ENCODE measurements at regions not wholly inside any gene's neighbourhood (a gene's known extent, or its start where the extent isn't known, plus 50 kb on each side); places are given as distances from the start of the nearest gene placed in this dataset.

DNA sequence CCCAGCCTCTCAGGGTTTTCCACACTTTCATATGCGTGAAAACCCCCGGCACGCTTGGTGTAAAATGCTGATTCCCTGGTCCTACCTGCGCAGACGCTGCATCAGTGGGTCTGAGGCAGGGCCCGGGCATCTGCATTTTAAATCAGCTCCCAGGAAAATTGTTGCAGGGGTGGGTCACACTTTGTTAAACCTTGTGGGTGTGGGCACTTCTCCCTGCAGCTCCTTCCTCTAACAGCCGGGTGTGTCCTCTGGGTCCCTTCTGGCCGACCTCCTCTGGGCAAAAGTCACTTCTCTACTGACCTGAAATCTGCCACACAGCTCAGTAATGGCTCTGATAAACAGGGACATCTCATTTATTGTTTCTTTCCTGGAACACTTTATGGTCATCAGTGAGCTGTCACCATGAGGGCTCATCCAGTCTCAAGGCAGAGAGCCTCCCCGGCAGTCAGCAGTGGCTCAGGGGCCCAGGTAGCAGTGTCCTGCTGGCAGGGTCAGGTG is 52.8 kb upstream of the TMPRSS2 start:
- ATAC-seq (ENCODE audit: low FRiP score) (no peak), DNase-seq (ENCODE audit: low spot score) (no peak)
- TF ChIP-seq, protein P1, sequence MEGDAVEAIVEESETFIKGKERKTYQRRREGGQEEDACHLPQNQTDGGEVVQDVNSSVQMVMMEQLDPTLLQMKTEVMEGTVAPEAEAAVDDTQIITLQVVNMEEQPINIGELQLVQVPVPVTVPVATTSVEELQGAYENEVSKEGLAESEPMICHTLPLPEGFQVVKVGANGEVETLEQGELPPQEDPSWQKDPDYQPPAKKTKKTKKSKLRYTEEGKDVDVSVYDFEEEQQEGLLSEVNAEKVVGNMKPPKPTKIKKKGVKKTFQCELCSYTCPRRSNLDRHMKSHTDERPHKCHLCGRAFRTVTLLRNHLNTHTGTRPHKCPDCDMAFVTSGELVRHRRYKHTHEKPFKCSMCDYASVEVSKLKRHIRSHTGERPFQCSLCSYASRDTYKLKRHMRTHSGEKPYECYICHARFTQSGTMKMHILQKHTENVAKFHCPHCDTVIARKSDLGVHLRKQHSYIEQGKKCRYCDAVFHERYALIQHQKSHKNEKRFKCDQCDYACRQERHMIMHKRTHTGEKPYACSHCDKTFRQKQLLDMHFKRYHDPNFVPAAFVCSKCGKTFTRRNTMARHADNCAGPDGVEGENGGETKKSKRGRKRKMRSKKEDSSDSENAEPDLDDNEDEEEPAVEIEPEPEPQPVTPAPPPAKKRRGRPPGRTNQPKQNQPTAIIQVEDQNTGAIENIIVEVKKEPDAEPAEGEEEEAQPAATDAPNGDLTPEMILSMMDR (IDR thresholded peaks at IDR 0.05), result no peak

DNA sequence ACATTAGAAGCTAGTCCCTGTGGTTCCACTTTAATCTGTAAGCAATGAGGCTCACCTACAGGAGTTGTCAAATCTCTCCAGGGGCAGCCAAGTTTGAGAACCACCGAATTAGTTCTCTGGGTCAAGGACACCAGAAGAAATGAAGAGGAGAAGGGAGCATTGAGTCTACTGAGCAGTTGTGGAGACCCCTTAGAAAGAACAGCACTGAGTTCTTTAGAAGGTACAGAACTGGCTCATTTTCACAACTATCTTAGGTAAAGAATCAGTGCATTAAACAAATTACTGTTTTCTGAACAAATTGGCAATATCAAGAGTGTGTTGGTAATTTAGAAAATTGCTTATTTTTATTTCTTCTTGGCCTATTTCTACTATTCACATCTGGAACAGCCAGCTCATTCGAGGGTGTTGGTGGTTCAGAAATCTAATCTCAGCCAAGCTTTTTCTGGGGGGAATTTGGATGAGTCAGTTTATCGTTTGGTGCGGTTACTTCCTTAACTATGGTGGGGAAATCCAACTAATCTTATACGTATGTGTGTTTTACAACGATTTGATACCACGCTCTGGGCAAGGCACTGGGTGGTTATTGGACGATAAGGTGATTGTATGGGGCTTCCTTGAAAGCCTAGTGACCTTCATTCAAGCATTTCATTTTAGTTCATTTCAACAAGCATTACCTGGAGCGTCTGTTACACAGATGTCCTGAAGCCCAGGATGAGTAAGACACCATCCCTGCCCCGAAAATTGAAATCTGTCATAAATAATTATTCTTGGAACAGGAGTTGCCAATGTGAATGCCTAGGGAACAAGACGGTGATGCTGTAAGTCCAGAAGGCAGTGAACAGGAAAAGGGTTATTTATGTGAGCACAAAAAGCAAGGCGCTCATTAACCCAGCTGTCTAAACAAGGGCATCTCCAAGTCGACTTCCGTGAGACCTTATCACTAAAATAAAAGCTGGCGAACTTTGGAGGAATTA is 52.0 kb upstream of the TMPRSS2 start:
- TF ChIP-seq, protein P1 (IDR thresholded peaks at IDR 0.05), result no peak
- DNase-seq (ENCODE audit: low spot score), result no peak
- ATAC-seq (ENCODE audit: low FRiP score), result no peak

DNA sequence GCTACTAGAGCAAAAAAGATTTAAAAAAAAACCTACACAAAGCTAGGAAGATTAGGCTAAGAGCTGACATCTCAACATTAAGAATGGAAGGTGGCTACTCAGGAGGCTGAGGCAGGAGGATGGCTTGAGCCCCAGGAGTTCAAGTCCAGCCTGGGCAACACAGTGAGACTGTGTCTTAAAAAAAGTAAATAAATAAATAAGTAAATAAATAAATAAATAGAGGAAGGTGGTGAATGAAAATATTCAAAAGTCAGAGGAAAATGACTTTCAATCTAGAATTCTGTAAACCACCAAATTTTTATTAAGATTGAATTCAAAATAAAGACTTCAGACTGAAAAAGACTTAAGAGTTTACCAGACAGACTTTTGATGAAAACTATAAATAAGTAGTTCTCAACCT is 50.9 kb upstream of the TMPRSS2 start:
- DNase-seq (ENCODE audit: low spot score), result no peak
- TF ChIP-seq, protein P1 (IDR thresholded peaks at IDR 0.05), result no peak
- ATAC-seq (ENCODE audit: low FRiP score), result no peak

DNA sequence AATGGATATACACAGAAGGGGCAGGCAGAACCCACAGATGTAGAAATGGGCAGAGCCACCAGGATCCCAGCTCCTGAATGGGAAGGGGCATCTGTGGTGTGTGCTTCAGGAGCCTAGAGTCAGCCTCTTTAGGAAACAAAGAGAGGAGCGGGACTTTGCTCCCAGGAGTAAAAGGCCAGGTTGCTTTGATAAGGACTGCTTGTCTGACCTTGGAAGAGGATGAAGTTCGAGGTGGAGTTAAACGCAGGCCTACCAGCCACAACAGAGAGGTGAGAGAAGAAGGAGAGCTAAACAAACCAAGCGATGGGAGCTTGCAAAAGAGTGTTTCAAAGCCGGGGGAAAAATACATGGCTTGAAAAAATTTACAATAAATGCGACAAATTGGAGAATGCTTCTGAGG is 49.9 kb upstream of the TMPRSS2 start:
- DNase-seq (ENCODE audit: low spot score) (no peak), ATAC-seq (ENCODE audit: low FRiP score) (no peak)
- TF ChIP-seq, protein P1 (IDR thresholded peaks at IDR 0.05), result no peak

Measured in omental fat pad (tissue), 3 donors.